ENCODE measurements at regions not wholly inside any gene's neighbourhood (a gene's known extent, or its start where the extent isn't known, plus 50 kb on each side); places are given as distances from the start of the nearest gene placed in this dataset.

GRCh38 chr3:168843481-168843880 is 747.8 kb upstream of the GOLIM4 start:
- TF ChIP-seq CTCF (optimal IDR thresholded peaks at IDR 0.05 in 1 of 3, IDR thresholded peaks at IDR 0.05 in 1 of 3, conservative IDR thresholded peaks at IDR 0.05 in 1 of 3; ENCODE audit: extremely low read depth in 1 of 3, insufficient read depth in 2 of 3, low read length in 3 of 3) (no peak), EZH2 (IDR thresholded peaks at IDR 0.05; ENCODE audit: low read length) (no peak)

Data from keratinocyte (primary cell).